HepG2 (cell line): ENCODE measurements at regions not wholly inside any gene's neighbourhood (a gene's known extent, or its start where the extent isn't known, plus 50 kb on each side); places are given as distances from the start of the nearest gene placed in this dataset.

Experiments
- ATAC-seq: fragments of 200-7000 bp; cut with Tn5 transposase; 3 replicates; pipeline ENCODE4 v1.9.1; 2020; ENCODE audit warnings: mild to moderate bottlenecking, moderate library complexity
- BruUV-seq: library from RNA; stranded (reverse); fragments of 400-500 nt; replicated peaks from 2 replicates; lab custom pipeline; 2021; lab: Mats Ljungman, UMichigan
- CTCF ChIA-PET: fragments of 300-600 bp; formaldehyde crosslinking; extraction: SDS; loops from one replicate; lab custom pipeline; 2021; ENCODE audit warnings: low total read pairs, inconsistent platforms, low intra/inter-chr PET ratio; lab: Yijun Ruan, JAX
- POLR2A ChIA-PET: fragments of 350-600 bp; sonication (Branson Sonifier 250); formaldehyde crosslinking; loops from one replicate; lab custom pipeline; 2020; ENCODE audit warnings: antibody characterized with exemption, inconsistent platforms; lab: Yijun Ruan, JAX
- DNase-seq: peaks from one replicate; pipeline ENCODE4 v3.0.0-alpha.2; 2015; ENCODE audit warnings: low spot score
- FAIRE-seq: peaks from 3 replicates; lab custom pipeline; 2011; peaks lifted over from hg19 to GRCh38; lab: Jason Lieb, UNC
- H2AFZ ChIP-seq: one replicate; pipeline ENCODE4 v1.6.1; 2011; ENCODE audit warnings: low read length, inconsistent platforms
- H3K27ac ChIP-seq: fragments of 300-600 bp; 3 replicates; pipeline ENCODE4 v1.8.0; 2011; ENCODE audit warnings: mixed run types, mild to moderate bottlenecking, mixed read lengths, low read length, inconsistent platforms; ENCODE audit not compliant: insufficient read depth; ENCODE audit errors: extremely low read length
- H3K27me3 ChIP-seq, 2 experiments: fragments of 200-600 bp in 1 of 2; 2 replicates in 1 of 2; 3 replicates in 1 of 2; pipeline versions ENCODE4 v1.6.0 to v1.8.0; 2011; ENCODE audit warnings: low read length in 2 of 2, mild to moderate bottlenecking in 2 of 2, moderate library complexity in 2 of 2, inconsistent platforms in 1 of 2; ENCODE audit not compliant: insufficient read depth in 2 of 2, control insufficient read depth in 1 of 2
- H3K36me3 ChIP-seq, 2 experiments: fragments of 200-600 bp in 1 of 2; replicated peaks in 1 of 2; 2 replicates in 1 of 2; 3 replicates in 1 of 2; pipeline versions ENCODE4 v1.5.1 to v1.8.0; 2011; ENCODE audit warnings: low read length in 2 of 2, inconsistent platforms in 1 of 2; ENCODE audit not compliant: insufficient read depth in 2 of 2, control insufficient read depth in 1 of 2
- H3K4me1 ChIP-seq: 2 replicates; pipeline ENCODE4 v1.5.1; 2012; ENCODE audit warnings: low read length, inconsistent platforms; ENCODE audit not compliant: insufficient read depth
- H3K4me2 ChIP-seq: 2 replicates; pipeline ENCODE4 v1.6.0; 2011; ENCODE audit warnings: low read depth, low read length, inconsistent platforms
- H3K4me3 ChIP-seq, 3 experiments: fragments of 200-600 bp in 1 of 3; sonication (generic), shearing (Covaris generic) in 1 of 3; replicated peaks in 1 of 3; 2 replicates each; pipeline ENCODE4 v1.5.1; 2011 to 2016; ENCODE audit warnings: low read length in 3 of 3, inconsistent platforms in 2 of 3, low read depth in 2 of 3, mild to moderate bottlenecking in 2 of 3, control low read depth in 1 of 3, mixed read lengths in 1 of 3; ENCODE audit not compliant: insufficient read depth in 1 of 3
- H3K79me2 ChIP-seq: one replicate; pipeline ENCODE4 v1.6.1; 2011; ENCODE audit warnings: low read length, inconsistent platforms; ENCODE audit not compliant: insufficient read depth
- H3K9ac ChIP-seq: 2 replicates; pipeline ENCODE4 v1.6.0; 2011; ENCODE audit warnings: mild to moderate bottlenecking, low read depth, low read length, inconsistent platforms; ENCODE audit not compliant: insufficient read depth
- H3K9me3 ChIP-seq: 2 replicates; pipeline ENCODE4 v1.5.1; 2012; ENCODE audit warnings: mild to moderate bottlenecking, low read length
- H4K20me1 ChIP-seq: 2 replicates; pipeline ENCODE4 v1.6.0; 2011; ENCODE audit warnings: inconsistent platforms, mild to moderate bottlenecking, low read length, moderate library complexity; ENCODE audit not compliant: insufficient read depth
- BORCS8-MEF2B ChIP-seq: sonication (generic); formaldehyde crosslinking; IDR thresholded peaks from 2 replicates; pipeline ENCODE4 v1.8.0; 2022; ENCODE audit warnings: mild to moderate bottlenecking, missing genetic modification reagents
- EZH2 ChIP-seq: conservative IDR thresholded peaks from 2 replicates; pipeline ENCODE4 v1.6.1; 2012; ENCODE audit warnings: mild to moderate bottlenecking, low read depth, low read length, moderate library complexity
- FLYWCH1 ChIP-seq: sonication (generic); formaldehyde crosslinking; IDR thresholded peaks from 2 replicates; pipeline ENCODE4 v1.8.1; 2023; ENCODE audit warnings: mild to moderate bottlenecking, missing genetic modification reagents
- ISX ChIP-seq: sonication (generic); formaldehyde crosslinking; conservative IDR thresholded peaks from 2 replicates; pipeline ENCODE4 v1.5.0; 2020; ENCODE audit warnings: missing genetic modification reagents
- KMT2A ChIP-seq: sonication (generic); formaldehyde crosslinking; IDR thresholded peaks from 2 replicates; pipeline ENCODE4 v1.4.0; 2020; ENCODE audit warnings: missing genetic modification reagents
- REL ChIP-seq: sonication (generic); formaldehyde crosslinking; conservative IDR thresholded peaks from 2 replicates; pipeline ENCODE4 v1.8.0; 2022; ENCODE audit warnings: mild to moderate bottlenecking, missing genetic modification reagents, moderate library complexity
- SALL1 ChIP-seq: sonication (generic); formaldehyde crosslinking; IDR thresholded peaks from 2 replicates; pipeline ENCODE4 v1.8.0; 2022; ENCODE audit warnings: mild to moderate bottlenecking, missing genetic modification reagents
- WGBS: methylation state at CpG from one replicate; pipeline ENCODE4 v1.1.6; 2017; ENCODE audit warnings: low lambda C conversion rate; 5-methylcytosine and 5-hydroxymethylcytosine counted together
- in situ Hi-C: cut with HindIII; loops from 2 replicates; pipeline ENCODE4 v1.10.0; 2017; ENCODE audit warnings: low pct_unique_long_range_greater_than_20kb; ENCODE audit not compliant: extremely low pct_ligation_motif_present
- intact Hi-C: fragments of 100-400 bp; cut with micrococcal nuclease; formaldehyde crosslinking; loops from one replicate; pipeline ENCODE4 v1.10.0; 2022; ENCODE audit not compliant: unreplicated experiment
- TF ChIP-seq, protein P1 (sequence below): sonication (generic); formaldehyde crosslinking; IDR thresholded peaks from 2 replicates; pipeline ENCODE4 v1.8.0; 2023; ENCODE audit warnings: mild to moderate bottlenecking, missing genetic modification reagents
- TF ChIP-seq, protein P2 (sequence below): sonication (generic); formaldehyde crosslinking; IDR thresholded peaks from 2 replicates; pipeline ENCODE4 v1.5.0; 2020; ENCODE audit warnings: missing genetic modification reagents
- TF ChIP-seq, protein P3 (sequence below): sonication (generic); formaldehyde crosslinking; IDR thresholded peaks from 2 replicates; pipeline ENCODE4 v1.4.0; 2020; ENCODE audit warnings: low read depth, mild to moderate bottlenecking, missing genetic modification reagents
- TF ChIP-seq, protein P4 (sequence below): sonication (generic); formaldehyde crosslinking; IDR thresholded peaks from 2 replicates; pipeline ENCODE4 v1.4.0; 2020; ENCODE audit warnings: missing genetic modification reagents, borderline replicate concordance

DNA sequence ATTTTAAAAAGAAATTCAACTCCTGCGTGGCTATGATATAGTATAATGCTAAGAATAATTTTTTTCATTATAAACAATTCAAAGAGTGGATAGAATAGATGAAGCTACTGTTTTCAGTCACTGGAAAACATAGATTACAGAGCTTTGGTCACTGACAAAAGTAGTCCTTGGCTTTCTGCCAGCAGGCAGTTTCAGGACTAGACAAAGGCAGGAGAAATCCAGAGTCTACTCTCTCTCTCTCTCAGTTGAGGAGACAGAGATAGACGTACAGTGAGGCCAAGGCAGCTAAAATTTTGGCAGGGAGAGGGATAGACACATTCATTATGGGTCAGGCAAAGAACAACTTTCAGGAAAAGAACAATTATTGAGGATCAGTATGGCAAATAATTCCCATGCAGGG is 491.4 kb upstream of the CRIM1 start (continued):
- TF ChIP-seq EZH2, result no peak
- TF ChIP-seq, protein P1, sequence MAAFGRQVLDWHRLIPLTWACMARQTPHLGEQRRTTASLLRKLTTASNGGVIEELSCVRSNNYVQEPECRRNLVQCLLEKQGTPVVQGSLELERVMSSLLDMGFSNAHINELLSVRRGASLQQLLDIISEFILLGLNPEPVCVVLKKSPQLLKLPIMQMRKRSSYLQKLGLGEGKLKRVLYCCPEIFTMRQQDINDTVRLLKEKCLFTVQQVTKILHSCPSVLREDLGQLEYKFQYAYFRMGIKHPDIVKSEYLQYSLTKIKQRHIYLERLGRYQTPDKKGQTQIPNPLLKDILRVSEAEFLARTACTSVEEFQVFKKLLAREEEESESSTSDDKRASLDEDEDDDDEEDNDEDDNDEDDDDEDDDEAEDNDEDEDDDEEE, result no peak
- TF ChIP-seq REL, result no peak
- no peak for TF ChIP-seq SALL1 (CRISPR knock-in tag)
- no peak for TF ChIP-seq ISX (CRISPR knock-in tag)

DNA sequence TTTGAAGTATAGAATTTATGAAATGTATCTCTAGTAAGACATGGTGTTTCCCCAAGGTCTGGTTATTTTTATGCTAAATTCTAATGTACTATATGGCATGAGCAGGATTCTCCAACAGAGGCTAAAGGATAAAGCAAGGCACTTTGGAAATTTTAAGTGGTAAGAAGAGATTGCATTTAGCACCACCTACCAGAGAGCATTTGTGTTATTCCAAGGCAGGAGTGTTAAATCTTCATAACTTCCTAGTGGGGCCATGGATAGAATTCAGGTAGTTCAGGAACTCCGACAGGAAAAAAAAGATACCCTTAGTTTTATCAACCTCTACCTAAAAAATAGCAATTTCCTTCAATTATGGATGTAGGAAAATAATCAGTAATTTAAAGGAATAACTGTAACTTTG is 497.4 kb upstream of the CRIM1 start:
- H4K20me1 ChIP-seq, result no peaks in the 10 kb centered on the region
- H3K27me3 ChIP-seq, result no peaks in the 10 kb centered on the region
- in situ Hi-C loops, result no loop called here
- H3K4me1 ChIP-seq, result no peaks in the 10 kb centered on the region
- H3K4me2 ChIP-seq, result no peak overlapping the region
- no peak overlapping the region for H2AFZ ChIP-seq
- no peaks in the 10 kb centered on the region for H3K36me3 ChIP-seq
- FAIRE-seq (no peak), ATAC-seq (no peak), DNase-seq (no peak)
- ChIA-PET POLR2A (no interaction called here), CTCF (no interaction called here)
- intact Hi-C loops, result no loop called here
- H3K79me2 ChIP-seq, result no peaks in the 10 kb centered on the region
- H3K27ac ChIP-seq, result no peak overlapping the region
- BruUV-seq, result no TSS peak
- no peak for TF ChIP-seq KMT2A (CRISPR knock-in tag)
- TF ChIP-seq FLYWCH1, result no peak
- TF ChIP-seq, protein P2, sequence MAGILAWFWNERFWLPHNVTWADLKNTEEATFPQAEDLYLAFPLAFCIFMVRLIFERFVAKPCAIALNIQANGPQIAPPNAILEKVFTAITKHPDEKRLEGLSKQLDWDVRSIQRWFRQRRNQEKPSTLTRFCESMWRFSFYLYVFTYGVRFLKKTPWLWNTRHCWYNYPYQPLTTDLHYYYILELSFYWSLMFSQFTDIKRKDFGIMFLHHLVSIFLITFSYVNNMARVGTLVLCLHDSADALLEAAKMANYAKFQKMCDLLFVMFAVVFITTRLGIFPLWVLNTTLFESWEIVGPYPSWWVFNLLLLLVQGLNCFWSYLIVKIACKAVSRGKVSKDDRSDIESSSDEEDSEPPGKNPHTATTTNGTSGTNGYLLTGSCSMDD, result no peak
- TF ChIP-seq, protein P3, sequence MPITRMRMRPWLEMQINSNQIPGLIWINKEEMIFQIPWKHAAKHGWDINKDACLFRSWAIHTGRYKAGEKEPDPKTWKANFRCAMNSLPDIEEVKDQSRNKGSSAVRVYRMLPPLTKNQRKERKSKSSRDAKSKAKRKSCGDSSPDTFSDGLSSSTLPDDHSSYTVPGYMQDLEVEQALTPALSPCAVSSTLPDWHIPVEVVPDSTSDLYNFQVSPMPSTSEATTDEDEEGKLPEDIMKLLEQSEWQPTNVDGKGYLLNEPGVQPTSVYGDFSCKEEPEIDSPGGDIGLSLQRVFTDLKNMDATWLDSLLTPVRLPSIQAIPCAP (CRISPR knock-in tag), result no peak
- TF ChIP-seq BORCS8-MEF2B (CRISPR knock-in tag), result no peak
- TF ChIP-seq, protein P4, sequence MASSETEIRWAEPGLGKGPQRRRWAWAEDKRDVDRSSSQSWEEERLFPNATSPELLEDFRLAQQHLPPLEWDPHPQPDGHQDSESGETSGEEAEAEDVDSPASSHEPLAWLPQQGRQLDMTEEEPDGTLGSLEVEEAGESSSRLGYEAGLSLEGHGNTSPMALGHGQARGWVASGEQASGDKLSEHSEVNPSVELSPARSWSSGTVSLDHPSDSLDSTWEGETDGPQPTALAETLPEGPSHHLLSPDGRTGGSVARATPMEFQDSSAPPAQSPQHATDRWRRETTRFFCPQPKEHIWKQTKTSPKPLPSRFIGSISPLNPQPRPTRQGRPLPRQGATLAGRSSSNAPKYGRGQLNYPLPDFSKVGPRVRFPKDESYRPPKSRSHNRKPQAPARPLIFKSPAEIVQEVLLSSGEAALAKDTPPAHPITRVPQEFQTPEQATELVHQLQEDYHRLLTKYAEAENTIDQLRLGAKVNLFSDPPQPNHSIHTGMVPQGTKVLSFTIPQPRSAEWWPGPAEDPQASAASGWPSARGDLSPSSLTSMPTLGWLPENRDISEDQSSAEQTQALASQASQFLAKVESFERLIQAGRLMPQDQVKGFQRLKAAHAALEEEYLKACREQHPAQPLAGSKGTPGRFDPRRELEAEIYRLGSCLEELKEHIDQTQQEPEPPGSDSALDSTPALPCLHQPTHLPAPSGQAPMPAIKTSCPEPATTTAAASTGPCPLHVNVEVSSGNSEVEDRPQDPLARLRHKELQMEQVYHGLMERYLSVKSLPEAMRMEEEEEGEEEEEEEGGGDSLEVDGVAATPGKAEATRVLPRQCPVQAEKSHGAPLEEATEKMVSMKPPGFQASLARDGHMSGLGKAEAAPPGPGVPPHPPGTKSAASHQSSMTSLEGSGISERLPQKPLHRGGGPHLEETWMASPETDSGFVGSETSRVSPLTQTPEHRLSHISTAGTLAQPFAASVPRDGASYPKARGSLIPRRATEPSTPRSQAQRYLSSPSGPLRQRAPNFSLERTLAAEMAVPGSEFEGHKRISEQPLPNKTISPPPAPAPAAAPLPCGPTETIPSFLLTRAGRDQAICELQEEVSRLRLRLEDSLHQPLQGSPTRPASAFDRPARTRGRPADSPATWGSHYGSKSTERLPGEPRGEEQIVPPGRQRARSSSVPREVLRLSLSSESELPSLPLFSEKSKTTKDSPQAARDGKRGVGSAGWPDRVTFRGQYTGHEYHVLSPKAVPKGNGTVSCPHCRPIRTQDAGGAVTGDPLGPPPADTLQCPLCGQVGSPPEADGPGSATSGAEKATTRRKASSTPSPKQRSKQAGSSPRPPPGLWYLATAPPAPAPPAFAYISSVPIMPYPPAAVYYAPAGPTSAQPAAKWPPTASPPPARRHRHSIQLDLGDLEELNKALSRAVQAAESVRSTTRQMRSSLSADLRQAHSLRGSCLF, result no peak
- no peaks in the 10 kb centered on the region for H3K9me3 ChIP-seq
- WGBS, result 5% methylated on average over 1 of the region's 1 CpG
- H3K4me3 ChIP-seq, result no peak overlapping the region
- no peak overlapping the region for H3K9ac ChIP-seq
